NT2/D1 (cell line): ENCODE measurements at regions not wholly inside any gene's neighbourhood (a gene's known extent, or its start where the extent isn't known, plus 50 kb on each side); places are given as distances from the start of the nearest gene placed in this dataset.

Source experiments
- DNase-seq: peaks from one replicate; pipeline ENCODE4 v3.0.0-alpha.2; 2011; ENCODE audit warnings: low read depth, low spot score
- H3K27me3 ChIP-seq: 2 replicates; pipeline ENCODE4 v1.6.0; 2011; ENCODE audit warnings: mild to moderate bottlenecking; ENCODE audit not compliant: insufficient read length, insufficient read depth
- H3K36me3 ChIP-seq: 2 replicates; pipeline ENCODE4 v1.6.1; 2011; ENCODE audit warnings: mild to moderate bottlenecking, low read length, mixed read lengths; ENCODE audit not compliant: insufficient read depth, insufficient read length
- H3K4me1 ChIP-seq: 2 replicates; pipeline ENCODE4 v1.5.1; 2011; ENCODE audit not compliant: insufficient read depth, insufficient read length
- H3K4me3 ChIP-seq: 2 replicates; pipeline ENCODE4 v1.5.1; 2011; ENCODE audit warnings: low read depth; ENCODE audit not compliant: insufficient read length
- H3K9ac ChIP-seq: 2 replicates; pipeline ENCODE4 v1.6.0; 2011; ENCODE audit warnings: low read depth; ENCODE audit not compliant: insufficient read length
- H3K9me3 ChIP-seq: 2 replicates; pipeline ENCODE4 v1.5.1; 2011; ENCODE audit warnings: mild to moderate bottlenecking, low read length; ENCODE audit not compliant: insufficient read depth
- SUZ12 ChIP-seq: IDR thresholded peaks from 2 replicates; pipeline ENCODE4 v1.6.1; 2011; ENCODE audit not compliant: insufficient read length, insufficient read depth; ENCODE audit errors: extremely low read depth
- YY1 ChIP-seq: IDR thresholded peaks from 2 replicates; pipeline ENCODE4 v1.6.1; 2011; ENCODE audit not compliant: insufficient read length, insufficient read depth
- ZNF274 ChIP-seq: IDR thresholded peaks from 2 replicates; pipeline ENCODE4 v1.6.1; 2011; ENCODE audit warnings: mild to moderate bottlenecking, low read depth, low read length

DNA sequence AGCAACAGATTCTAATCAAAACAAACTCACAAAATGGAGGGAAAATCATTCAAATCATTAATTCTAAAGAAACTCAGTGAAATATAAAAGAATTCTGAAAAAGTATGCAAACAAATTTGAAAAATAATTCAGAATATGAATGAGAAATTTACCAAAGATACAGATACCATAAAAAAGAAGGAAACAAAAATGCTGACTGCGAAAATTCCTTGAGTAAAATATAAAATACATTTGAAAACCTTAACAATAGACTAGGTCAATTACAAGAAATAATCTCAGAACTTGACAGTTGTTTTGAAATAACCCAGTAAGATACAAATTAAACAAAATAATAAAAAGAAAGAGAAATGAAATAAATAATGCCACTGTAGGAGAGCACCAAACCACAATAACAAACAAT is 1289.0 kb downstream of the SLITRK1 start:
- no peaks in the 10 kb centered on the region for H3K36me3 ChIP-seq
- no peaks in the 10 kb centered on the region for H3K9me3 ChIP-seq
- no peak overlapping the region for H3K9ac ChIP-seq
- no peak for DNase-seq
- H3K4me3 ChIP-seq, result no peak overlapping the region
- H3K4me1 ChIP-seq, result no peaks in the 10 kb centered on the region
- no peak for TF ChIP-seq SUZ12
- TF ChIP-seq ZNF274, result no peak
- TF ChIP-seq YY1, result no peak
- H3K27me3 ChIP-seq, result no peaks in the 10 kb centered on the region

DNA sequence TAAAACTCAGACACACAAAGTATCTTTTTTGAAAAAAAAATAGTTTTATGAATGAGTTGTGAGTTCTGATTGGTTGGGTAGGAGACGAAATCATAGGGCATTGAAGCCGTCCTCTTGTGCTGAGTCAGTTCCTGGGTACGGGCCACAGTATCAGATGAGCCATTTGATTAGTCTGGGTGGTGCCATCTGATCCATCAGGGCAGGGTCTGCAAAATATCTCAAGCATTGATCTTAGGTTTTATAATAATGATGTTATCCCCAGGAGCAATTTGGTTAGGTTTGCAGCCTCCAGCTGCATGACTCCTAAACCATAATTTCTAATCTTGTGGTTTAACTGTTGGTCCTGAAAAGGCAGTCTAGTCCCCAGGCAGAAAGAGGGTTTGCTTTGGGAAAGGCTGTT is 1310.6 kb downstream of the SLITRK1 start:
- peaks cover 13% of the 10 kb centered on the region; the same call in 1 of the 2 replicates for H3K9me3 ChIP-seq
- no peak overlapping the region for H3K4me3 ChIP-seq
- DNase-seq, result no peak
- no peaks in the 10 kb centered on the region for H3K4me1 ChIP-seq
- H3K9ac ChIP-seq, result no peak overlapping the region
- no peaks in the 10 kb centered on the region for H3K36me3 ChIP-seq
- no peak for TF ChIP-seq ZNF274
- H3K27me3 ChIP-seq, result no peaks in the 10 kb centered on the region

DNA sequence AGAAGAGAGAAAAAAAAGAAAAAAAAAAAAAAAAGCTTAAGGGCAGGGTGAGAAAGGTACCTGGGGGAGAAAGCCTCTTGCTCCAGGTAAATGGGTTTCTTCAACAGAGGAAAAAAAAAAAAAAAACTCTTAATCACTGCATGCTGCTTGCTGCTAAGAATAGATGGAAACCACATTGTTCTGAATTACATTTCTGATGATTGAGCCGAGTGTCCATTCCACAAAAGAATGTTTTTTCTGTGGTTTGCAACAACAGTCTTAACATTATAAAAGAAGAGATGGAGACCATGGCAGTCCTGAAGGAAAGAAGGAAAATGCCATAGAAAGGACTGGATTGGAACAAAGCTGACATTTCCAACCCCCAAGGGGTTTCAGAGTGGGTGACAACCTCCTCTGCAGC is 1312.7 kb downstream of the SLITRK1 start:
- no peak overlapping the region for H3K9ac ChIP-seq
- TF ChIP-seq YY1, result no peak
- TF ChIP-seq ZNF274, result no peak
- no peak for TF ChIP-seq SUZ12
- no peaks in the 10 kb centered on the region for H3K4me1 ChIP-seq
- DNase-seq, result no peak
- no peaks in the 10 kb centered on the region for H3K36me3 ChIP-seq
- no peaks in the 10 kb centered on the region for H3K27me3 ChIP-seq
- no peak overlapping the region for H3K4me3 ChIP-seq
- H3K9me3 ChIP-seq, result peaks cover 5% of the 10 kb centered on the region; the same call in 1 of the 2 replicates

DNA sequence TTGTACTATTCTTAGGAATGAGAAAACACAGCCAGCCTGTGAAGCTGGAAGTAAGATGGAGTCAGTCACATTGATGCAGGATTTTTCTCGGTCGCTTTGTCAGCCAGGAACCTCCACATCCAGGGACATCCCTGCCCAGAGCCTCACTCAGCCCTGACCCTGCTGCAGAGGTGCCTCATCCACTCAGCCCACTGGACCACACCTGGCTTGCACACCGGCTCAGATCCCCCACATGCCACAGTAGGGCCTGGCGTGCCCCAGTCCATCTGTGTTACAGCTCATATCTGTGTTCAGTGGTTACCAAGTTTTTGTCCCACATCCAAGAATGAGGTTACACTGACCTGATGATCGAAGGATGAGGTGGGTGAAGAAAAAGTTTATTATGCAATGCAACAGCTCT is 1315.4 kb downstream of the SLITRK1 start:
- Histone ChIP-seq H3K4me3 (no peak overlapping the region), H3K36me3 (no peaks in the 10 kb centered on the region), H3K27me3 (no peaks in the 10 kb centered on the region), H3K9me3 (no peaks in the 10 kb centered on the region), H3K9ac (no peak overlapping the region), H3K4me1 (no peaks in the 10 kb centered on the region)
- DNase-seq, result no peak
- TF ChIP-seq YY1 (no peak), SUZ12 (no peak), ZNF274 (no peak)

- Histone ChIP-seq H3K27me3 (no peaks in the 10 kb centered on the region), H3K9me3 (no peaks in the 10 kb centered on the region), H3K4me3 (no peak overlapping the region), H3K4me1 (no peaks in the 10 kb centered on the region), H3K9ac (no peak overlapping the region), H3K36me3 (no peaks in the 10 kb centered on the region)
- DNase-seq, result no peak
- no peak for TF ChIP-seq YY1
- TF ChIP-seq ZNF274, result no peak
- no peak for TF ChIP-seq SUZ12
Measured at GRCh38 chr13:82565201-82565600, 1317.1 kb downstream of the SLITRK1 start.

DNA sequence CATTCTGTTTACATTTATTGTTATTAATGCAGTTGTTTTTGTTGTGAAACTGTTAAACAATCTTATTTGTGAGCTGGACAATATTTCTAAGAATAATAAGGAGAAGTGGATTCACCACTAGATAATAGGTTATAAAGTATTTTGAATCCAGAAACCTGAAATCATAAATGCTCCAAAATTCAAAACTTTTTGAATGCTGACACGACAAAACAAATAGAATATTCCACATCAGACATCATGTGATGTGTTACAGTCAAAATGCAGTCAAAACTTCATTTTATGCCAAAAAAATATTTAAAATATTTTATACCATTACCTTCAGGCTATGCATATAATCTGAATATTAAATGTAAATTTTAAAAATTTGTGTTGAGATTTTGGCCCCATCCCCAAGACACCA is 1321.4 kb downstream of the SLITRK1 start:
- no peaks in the 10 kb centered on the region for H3K36me3 ChIP-seq

GRCh38 chr13:82522872-82523271 is 1359.4 kb downstream of the SLITRK1 start:
- Histone ChIP-seq H3K4me1 (no peaks in the 10 kb centered on the region), H3K9ac (no peak overlapping the region), H3K27me3 (no peaks in the 10 kb centered on the region), H3K9me3 (no peaks in the 10 kb centered on the region), H3K4me3 (no peak overlapping the region), H3K36me3 (no peaks in the 10 kb centered on the region)
- DNase-seq, result no peak
- TF ChIP-seq SUZ12, result no peak
- TF ChIP-seq YY1, result no peak
- no peak for TF ChIP-seq ZNF274

More for the DNA sequence above, 1321.4 kb downstream of the SLITRK1 start:
- no peaks in the 10 kb centered on the region for H3K9me3 ChIP-seq
- H3K4me3 ChIP-seq, result no peak overlapping the region
- no peak overlapping the region for H3K9ac ChIP-seq
- no peak for DNase-seq
- no peaks in the 10 kb centered on the region for H3K27me3 ChIP-seq
- no peaks in the 10 kb centered on the region for H3K4me1 ChIP-seq
- TF ChIP-seq YY1, result no peak
- TF ChIP-seq ZNF274, result no peak
- no peak for TF ChIP-seq SUZ12
